Suprapubic skin (tissue), 4 donors: ENCODE measurements at regions not wholly inside any gene's neighbourhood (a gene's known extent, or its start where the extent isn't known, plus 50 kb on each side); places are given as distances from the start of the nearest gene placed in this dataset.

Experiments
- EP300 ChIP-seq: sonication (generic); formaldehyde crosslinking; IDR thresholded peaks from one replicate; pipeline ENCODE4 v1.6.1; 2017; ENCODE audit warnings: antibody characterized with exemption
- POLR2A ChIP-seq, 2 donors: fragments of 450-650 bp; IDR thresholded peaks; one replicate each; pipeline ENCODE4 v1.6.1; 2017; ENCODE audit warnings: antibody characterized with exemption in 2 of 2, mild to moderate bottlenecking in 2 of 2, moderate library complexity in 2 of 2
- POLR2AphosphoS5 ChIP-seq, 3 donors: sonication (generic); formaldehyde crosslinking; IDR thresholded peaks; one replicate each; pipeline ENCODE4 v1.6.1; 2017; ENCODE audit warnings: antibody characterized with exemption in 3 of 3

- TF ChIP-seq POLR2AphosphoS5 (IDR thresholded peaks at IDR 0.05) (no peak), POLR2A (IDR thresholded peaks at IDR 0.05) (no peak), EP300 (no peak)
These were observed 219.0 kb upstream of the CST7 start for GRCh38 chr20:24729896-24730605.
